OCI-LY7 (cell line): ENCODE measurements at regions not wholly inside any gene's neighbourhood (a gene's known extent, or its start where the extent isn't known, plus 50 kb on each side); places are given as distances from the start of the nearest gene placed in this dataset.

Experiments used
- BruUV-seq: library from RNA; stranded (reverse); fragments of 400-500 nt; replicated peaks from 2 replicates; lab custom pipeline; 2021; lab: Mats Ljungman, UMichigan
- CTCF ChIA-PET: fragments of 300-600 bp; sonication (Branson Sonifier 250); formaldehyde crosslinking; loops from one replicate; lab custom pipeline; 2022; ENCODE audit warnings: antibody characterized with exemption; ENCODE audit not compliant: unreplicated experiment; lab: Charles Lee
- POLR2A ChIA-PET: fragments of 300-600 bp; sonication (Branson Sonifier 250); formaldehyde crosslinking; loops from one replicate; lab custom pipeline; 2022; ENCODE audit warnings: antibody characterized with exemption; lab: Charles Lee
- DNase-seq: peaks from one replicate; pipeline ENCODE4 v3.0.0-alpha.2; 2015; ENCODE audit warnings: low spot score
- H2AFZ ChIP-seq: fragments of 200-600 bp; sonication (generic), shearing (Covaris generic); 2 replicates; pipeline ENCODE4 v1.6.1; 2014; ENCODE audit warnings: mild to moderate bottlenecking, antibody characterized with exemption, low read length, moderate library complexity
- H3K27ac ChIP-seq: fragments of 200-600 bp; sonication (generic); 2 replicates; pipeline ENCODE4 v1.5.1; 2014; ENCODE audit warnings: mixed run types, low read depth, mild to moderate bottlenecking, moderate library complexity, low read length, inconsistent platforms; ENCODE audit not compliant: poor library complexity, severe bottlenecking
- H3K36me3 ChIP-seq: fragments of 200-600 bp; sonication (generic); 2 replicates; pipeline ENCODE4 v1.6.1; 2014; ENCODE audit warnings: mild to moderate bottlenecking, antibody characterized with exemption, low read length, moderate library complexity, mixed read lengths; ENCODE audit not compliant: insufficient read depth
- H3K4me1 ChIP-seq: fragments of 200-600 bp; sonication (generic); 2 replicates; pipeline ENCODE4 v1.5.1; 2014; ENCODE audit warnings: mild to moderate bottlenecking, low read length; ENCODE audit not compliant: insufficient read depth, poor library complexity, severe bottlenecking
- H3K4me2 ChIP-seq: fragments of 200-600 bp; sonication (generic); 2 replicates; pipeline ENCODE4 v1.6.1; 2014; ENCODE audit warnings: mild to moderate bottlenecking, low read length
- H3K4me3 ChIP-seq: fragments of 200-600 bp; sonication (generic); 2 replicates; pipeline ENCODE4 v1.5.1; 2014; ENCODE audit warnings: mild to moderate bottlenecking, low read depth, low read length; ENCODE audit not compliant: poor library complexity, severe bottlenecking
- H3K79me2 ChIP-seq: fragments of 200-600 bp; sonication (generic); 2 replicates; pipeline ENCODE4 v1.6.1; 2016; ENCODE audit warnings: low read depth, mild to moderate bottlenecking, low read length, moderate library complexity, mixed read lengths; ENCODE audit not compliant: insufficient read depth
- H3K9me2 ChIP-seq: fragments of 200-600 bp; sonication (generic); 2 replicates; pipeline ENCODE4 v1.6.1; 2016; ENCODE audit warnings: mild to moderate bottlenecking, low read length, mixed read lengths; ENCODE audit not compliant: insufficient read depth
- H3K9me3 ChIP-seq: fragments of 200-600 bp; sonication (generic); 2 replicates; pipeline ENCODE4 v1.6.1; 2014; ENCODE audit warnings: mild to moderate bottlenecking, mixed run types, low read length, mixed read lengths
- H4K20me1 ChIP-seq: fragments of 200-600 bp; sonication (generic); 2 replicates; pipeline ENCODE4 v1.6.1; 2014; ENCODE audit warnings: mild to moderate bottlenecking, antibody characterized with exemption, low read length, moderate library complexity, mixed read lengths; ENCODE audit not compliant: insufficient read depth
- EZH2phosphoT487 ChIP-seq: fragments of 200-600 bp; sonication (generic); IDR thresholded peaks from 2 replicates; pipeline ENCODE4 v1.6.1; 2018; ENCODE audit warnings: low read depth, borderline replicate concordance, mild to moderate bottlenecking, mixed run types, antibody characterized with exemption, low read length, moderate library complexity, mixed read lengths
- intact Hi-C: fragments of 100-400 bp; cut with micrococcal nuclease; formaldehyde crosslinking; loops from one replicate; pipeline ENCODE4 v1.10.0; 2022; ENCODE audit not compliant: unreplicated experiment
- TF ChIP-seq, protein P1 (sequence below): fragments of 200-600 bp; sonication (generic); conservative IDR thresholded peaks from 2 replicates; pipeline ENCODE4 v1.5.1; 2014; ENCODE audit warnings: mild to moderate bottlenecking, antibody characterized with exemption, low read length, moderate library complexity, mixed read lengths

- H3K4me3 ChIP-seq: no peak overlapping the region
- H3K4me1 ChIP-seq: no peaks in the 10 kb centered on the region
- no peaks in the 10 kb centered on the region for H3K9me3 ChIP-seq
- no peaks in the 10 kb centered on the region for H3K79me2 ChIP-seq
- intact Hi-C loops: no loop called here
- no peaks in the 10 kb centered on the region for H3K36me3 ChIP-seq
- no peak for DNase-seq
- CTCF ChIA-PET: no interaction called here
- H3K27ac ChIP-seq: no peak overlapping the region
- H2AFZ ChIP-seq: no peak overlapping the region
- H4K20me1 ChIP-seq: no peaks in the 10 kb centered on the region
- H3K4me2 ChIP-seq: no peak overlapping the region
- TF ChIP-seq EZH2phosphoT487: no peak
- TF ChIP-seq, protein P1, sequence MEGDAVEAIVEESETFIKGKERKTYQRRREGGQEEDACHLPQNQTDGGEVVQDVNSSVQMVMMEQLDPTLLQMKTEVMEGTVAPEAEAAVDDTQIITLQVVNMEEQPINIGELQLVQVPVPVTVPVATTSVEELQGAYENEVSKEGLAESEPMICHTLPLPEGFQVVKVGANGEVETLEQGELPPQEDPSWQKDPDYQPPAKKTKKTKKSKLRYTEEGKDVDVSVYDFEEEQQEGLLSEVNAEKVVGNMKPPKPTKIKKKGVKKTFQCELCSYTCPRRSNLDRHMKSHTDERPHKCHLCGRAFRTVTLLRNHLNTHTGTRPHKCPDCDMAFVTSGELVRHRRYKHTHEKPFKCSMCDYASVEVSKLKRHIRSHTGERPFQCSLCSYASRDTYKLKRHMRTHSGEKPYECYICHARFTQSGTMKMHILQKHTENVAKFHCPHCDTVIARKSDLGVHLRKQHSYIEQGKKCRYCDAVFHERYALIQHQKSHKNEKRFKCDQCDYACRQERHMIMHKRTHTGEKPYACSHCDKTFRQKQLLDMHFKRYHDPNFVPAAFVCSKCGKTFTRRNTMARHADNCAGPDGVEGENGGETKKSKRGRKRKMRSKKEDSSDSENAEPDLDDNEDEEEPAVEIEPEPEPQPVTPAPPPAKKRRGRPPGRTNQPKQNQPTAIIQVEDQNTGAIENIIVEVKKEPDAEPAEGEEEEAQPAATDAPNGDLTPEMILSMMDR: no peak
- POLR2A ChIA-PET: no interaction called here
- H3K9me2 ChIP-seq: no peaks in the 10 kb centered on the region
- no TSS peak for BruUV-seq
These were observed 151.7 kb upstream of the CEP162 start for GRCh38 chr6:84379142-84379541.

DNA sequence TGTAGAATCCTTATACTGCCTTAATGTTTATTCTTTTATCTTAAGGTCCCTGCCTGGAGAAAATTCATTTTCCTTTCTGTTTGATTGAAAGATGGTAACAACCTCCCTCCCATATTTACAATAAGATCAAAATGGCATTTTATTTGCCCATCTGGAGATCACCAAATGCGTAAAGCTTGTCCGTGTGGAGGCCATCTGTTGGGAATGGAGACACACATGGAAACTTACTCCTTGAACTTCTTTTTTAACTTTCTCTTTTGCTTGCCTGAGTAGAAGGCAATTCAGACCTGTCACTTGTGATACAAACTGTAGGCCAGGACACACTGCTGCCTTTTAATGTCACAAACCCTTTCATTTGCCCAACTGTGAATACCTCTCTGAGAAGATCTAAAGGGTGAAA lies 144.8 kb upstream of the CEP162 start:
- ChIA-PET POLR2A (no interaction called here), CTCF (no interaction called here)
- TF ChIP-seq EZH2phosphoT487: no peak
- TF ChIP-seq, protein P1: no peak
- H3K9me3 ChIP-seq: no peaks in the 10 kb centered on the region
- intact Hi-C loops: no loop called here
- no peak overlapping the region for H3K4me3 ChIP-seq
- no peak for DNase-seq
- no peak overlapping the region for H3K27ac ChIP-seq
- no TSS peak for BruUV-seq
- no peak overlapping the region for H2AFZ ChIP-seq
- no peaks in the 10 kb centered on the region for H3K9me2 ChIP-seq
- H4K20me1 ChIP-seq: no peaks in the 10 kb centered on the region
- no peak overlapping the region for H3K4me2 ChIP-seq
- H3K4me1 ChIP-seq: no peaks in the 10 kb centered on the region
- H3K79me2 ChIP-seq: no peaks in the 10 kb centered on the region
- no peaks in the 10 kb centered on the region for H3K36me3 ChIP-seq

DNA sequence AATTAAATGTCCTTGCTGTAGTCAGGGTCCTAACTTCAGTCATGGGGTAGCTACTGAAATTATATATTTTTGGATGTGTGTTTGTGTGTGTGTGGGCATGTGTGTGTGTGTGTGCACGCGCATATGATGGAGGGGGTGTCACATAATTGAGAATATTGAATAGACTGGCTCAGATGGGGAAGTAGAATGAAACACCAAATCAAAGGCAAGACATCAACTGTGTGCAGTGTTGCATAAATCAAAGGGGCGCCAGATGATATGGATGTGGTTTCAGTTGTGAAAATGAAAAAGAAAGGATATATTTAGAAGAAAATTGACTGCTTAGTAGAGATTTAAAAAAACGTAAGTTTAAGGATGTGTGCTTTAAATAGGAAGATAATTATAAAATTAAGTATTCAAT lies 144.2 kb upstream of the CEP162 start:
- TF ChIP-seq, protein P1: no peak
- no peak for TF ChIP-seq EZH2phosphoT487
- CTCF ChIA-PET: no interaction called here
- no TSS peak for BruUV-seq
- Histone ChIP-seq H3K9me3 (no peaks in the 10 kb centered on the region), H3K27ac (no peak overlapping the region), H3K4me1 (no peaks in the 10 kb centered on the region), H2AFZ (no peak overlapping the region), H4K20me1 (no peaks in the 10 kb centered on the region), H3K9me2 (no peaks in the 10 kb centered on the region), H3K36me3 (no peaks in the 10 kb centered on the region), H3K79me2 (no peaks in the 10 kb centered on the region), H3K4me3 (no peak overlapping the region), H3K4me2 (no peak overlapping the region)
- intact Hi-C loops: no loop called here
- POLR2A ChIA-PET: interaction anchor here (0.5 to 0.9 kb wide), 2 partner anchors 10 to 1618 kb away, joined by 3 read pairs; no protein-coding TSS in a partner anchor
- no peak for DNase-seq
